K562 (cell line): ENCODE measurements at regions not wholly inside any gene's neighbourhood (a gene's known extent, or its start where the extent isn't known, plus 50 kb on each side); places are given as distances from the start of the nearest gene placed in this dataset.

Experiments used
- BRD9 ChIP-seq: fragments of 450-650 bp; IDR thresholded peaks from 2 replicates; pipeline ENCODE4 v1.6.1; 2018; ENCODE audit warnings: low read depth; ENCODE audit not compliant: partially characterized antibody
- FOXP1 ChIP-seq: sonication (generic); formaldehyde crosslinking; IDR thresholded peaks from 2 replicates; pipeline ENCODE4 v1.8.0; 2022; ENCODE audit warnings: mild to moderate bottlenecking, missing genetic modification reagents
- HNRNPL ChIP-seq: fragments of 200-400 bp; formaldehyde crosslinking; IDR thresholded peaks from 2 replicates; pipeline ENCODE4 v1.6.1; 2017; ENCODE audit warnings: low read depth, mild to moderate bottlenecking, low read length
- MXI1 ChIP-seq: IDR thresholded peaks from 2 replicates; pipeline ENCODE4 v1.6.1; 2011; ENCODE audit warnings: low read depth, mild to moderate bottlenecking, improper control_type of control experiment, low read length
- PHB2 ChIP-seq: fragments of 450-650 bp; IDR thresholded peaks from 2 replicates; pipeline ENCODE4 v1.6.1; 2017; ENCODE audit warnings: low read depth
- TGIF2 ChIP-seq: sonication (generic); formaldehyde crosslinking; IDR thresholded peaks from 2 replicates; pipeline ENCODE4 v1.8.1; 2022; ENCODE audit warnings: mild to moderate bottlenecking, missing genetic modification reagents, moderate library complexity
- ZNF121 ChIP-seq: sonication (generic); formaldehyde crosslinking; conservative IDR thresholded peaks from 2 replicates; pipeline ENCODE4 v1.8.0; 2022; ENCODE audit warnings: missing genetic modification reagents
- ZNF785 ChIP-seq: fragments of 250-450 bp; sonication (Bioruptor Pico); IDR thresholded peaks from 2 replicates; pipeline ENCODE4 v1.4.0; 2020; ENCODE audit warnings: mild to moderate bottlenecking
- TF ChIP-seq, protein P1 (sequence below), 3 experiments: IDR thresholded peaks in 2 of 3; conservative IDR thresholded peaks in 1 of 3; 2 replicates each; pipeline ENCODE4 v1.5.1; 2011 to 2012; ENCODE audit warnings: low read length in 3 of 3, mild to moderate bottlenecking in 3 of 3, control low read depth in 2 of 3, improper control_type of control experiment in 1 of 3, inconsistent platforms in 1 of 3, low read depth in 1 of 3, mixed read lengths in 1 of 3, moderate library complexity in 1 of 3; ENCODE audit not compliant: insufficient read depth in 2 of 3
- TF ChIP-seq, protein P2 (sequence below): fragments of 150-350 bp; IDR thresholded peaks from 2 replicates; pipeline ENCODE4 v1.6.1; 2014; ENCODE audit warnings: low read depth, mild to moderate bottlenecking, low read length, borderline replicate concordance

DNA sequence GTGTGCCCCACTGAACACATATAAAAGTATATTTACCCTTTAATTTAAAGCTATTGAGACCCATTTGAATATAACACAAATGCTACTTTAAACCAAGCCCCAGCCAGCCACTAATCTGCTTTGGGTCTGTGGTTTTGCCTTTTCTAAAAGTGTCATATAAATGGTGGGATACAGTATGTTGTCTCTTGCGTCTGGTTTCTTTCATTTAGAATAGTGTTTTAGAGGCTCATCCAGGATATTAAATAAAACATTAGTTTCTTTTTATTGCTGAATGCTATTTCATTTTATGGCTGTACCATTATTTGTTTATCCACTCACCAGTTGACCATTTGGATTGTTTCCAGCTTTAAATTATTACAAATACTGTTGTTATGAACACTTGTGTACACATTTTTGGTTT lies 290.5 kb upstream of the SORL1-AS1 start:
- TF ChIP-seq ZNF785 (CRISPR knock-in tag) (no peak), ZNF121 (CRISPR knock-in tag) (no peak), FOXP1 (CRISPR knock-in tag) (no peak), PHB2 (no peak), TGIF2 (no peak), BRD9 (no peak), MXI1 (no peak), HNRNPL (no peak)
- TF ChIP-seq, protein P1, sequence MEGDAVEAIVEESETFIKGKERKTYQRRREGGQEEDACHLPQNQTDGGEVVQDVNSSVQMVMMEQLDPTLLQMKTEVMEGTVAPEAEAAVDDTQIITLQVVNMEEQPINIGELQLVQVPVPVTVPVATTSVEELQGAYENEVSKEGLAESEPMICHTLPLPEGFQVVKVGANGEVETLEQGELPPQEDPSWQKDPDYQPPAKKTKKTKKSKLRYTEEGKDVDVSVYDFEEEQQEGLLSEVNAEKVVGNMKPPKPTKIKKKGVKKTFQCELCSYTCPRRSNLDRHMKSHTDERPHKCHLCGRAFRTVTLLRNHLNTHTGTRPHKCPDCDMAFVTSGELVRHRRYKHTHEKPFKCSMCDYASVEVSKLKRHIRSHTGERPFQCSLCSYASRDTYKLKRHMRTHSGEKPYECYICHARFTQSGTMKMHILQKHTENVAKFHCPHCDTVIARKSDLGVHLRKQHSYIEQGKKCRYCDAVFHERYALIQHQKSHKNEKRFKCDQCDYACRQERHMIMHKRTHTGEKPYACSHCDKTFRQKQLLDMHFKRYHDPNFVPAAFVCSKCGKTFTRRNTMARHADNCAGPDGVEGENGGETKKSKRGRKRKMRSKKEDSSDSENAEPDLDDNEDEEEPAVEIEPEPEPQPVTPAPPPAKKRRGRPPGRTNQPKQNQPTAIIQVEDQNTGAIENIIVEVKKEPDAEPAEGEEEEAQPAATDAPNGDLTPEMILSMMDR (IDR thresholded peaks at IDR 0.05 in 2 of 3, conservative IDR thresholded peaks at IDR 0.05 in 1 of 3; ENCODE audit: insufficient read depth in 2 of 3, low read depth in 1 of 3, low read length in 3 of 3): no peak
- TF ChIP-seq, protein P2, sequence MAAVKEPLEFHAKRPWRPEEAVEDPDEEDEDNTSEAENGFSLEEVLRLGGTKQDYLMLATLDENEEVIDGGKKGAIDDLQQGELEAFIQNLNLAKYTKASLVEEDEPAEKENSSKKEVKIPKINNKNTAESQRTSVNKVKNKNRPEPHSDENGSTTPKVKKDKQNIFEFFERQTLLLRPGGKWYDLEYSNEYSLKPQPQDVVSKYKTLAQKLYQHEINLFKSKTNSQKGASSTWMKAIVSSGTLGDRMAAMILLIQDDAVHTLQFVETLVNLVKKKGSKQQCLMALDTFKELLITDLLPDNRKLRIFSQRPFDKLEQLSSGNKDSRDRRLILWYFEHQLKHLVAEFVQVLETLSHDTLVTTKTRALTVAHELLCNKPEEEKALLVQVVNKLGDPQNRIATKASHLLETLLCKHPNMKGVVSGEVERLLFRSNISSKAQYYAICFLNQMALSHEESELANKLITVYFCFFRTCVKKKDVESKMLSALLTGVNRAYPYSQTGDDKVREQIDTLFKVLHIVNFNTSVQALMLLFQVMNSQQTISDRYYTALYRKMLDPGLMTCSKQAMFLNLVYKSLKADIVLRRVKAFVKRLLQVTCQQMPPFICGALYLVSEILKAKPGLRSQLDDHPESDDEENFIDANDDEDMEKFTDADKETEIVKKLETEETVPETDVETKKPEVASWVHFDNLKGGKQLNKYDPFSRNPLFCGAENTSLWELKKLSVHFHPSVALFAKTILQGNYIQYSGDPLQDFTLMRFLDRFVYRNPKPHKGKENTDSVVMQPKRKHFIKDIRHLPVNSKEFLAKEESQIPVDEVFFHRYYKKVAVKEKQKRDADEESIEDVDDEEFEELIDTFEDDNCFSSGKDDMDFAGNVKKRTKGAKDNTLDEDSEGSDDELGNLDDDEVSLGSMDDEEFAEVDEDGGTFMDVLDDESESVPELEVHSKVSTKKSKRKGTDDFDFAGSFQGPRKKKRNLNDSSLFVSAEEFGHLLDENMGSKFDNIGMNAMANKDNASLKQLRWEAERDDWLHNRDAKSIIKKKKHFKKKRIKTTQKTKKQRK: no peak
